GM12878 (cell line): ENCODE measurements at regions not wholly inside any gene's neighbourhood (a gene's known extent, or its start where the extent isn't known, plus 50 kb on each side); places are given as distances from the start of the nearest gene placed in this dataset.

Experiments
- ATAC-seq: fragments of 200-7000 bp; cut with Tn5 transposase; 3 replicates; pipeline ENCODE4 v1.9.1; 2020; ENCODE audit warnings: mild to moderate bottlenecking, moderate library complexity
- BruUV-seq: library from RNA; stranded (reverse); fragments of 400-500 nt; replicated peaks from 2 replicates; lab custom pipeline; 2021; lab: Mats Ljungman, UMichigan
- CTCF ChIA-PET: fragments of 300-600 bp; sonication (Branson Sonifier 250); formaldehyde crosslinking; extraction: SDS; loops from one replicate; lab custom pipeline; 2021; ENCODE audit warnings: inconsistent platforms; lab: Yijun Ruan, JAX
- POLR2A ChIA-PET: fragments of 350-600 bp; formaldehyde crosslinking; extraction: SDS; loops from one replicate; lab custom pipeline; 2021; ENCODE audit warnings: inconsistent platforms; lab: Charles Lee
- RAD21 ChIA-PET: fragments of 300-600 bp; sonication (Branson Sonifier 250); formaldehyde crosslinking; loops from one replicate; lab custom pipeline; 2023; ENCODE audit warnings: antibody characterized with exemption; ENCODE audit not compliant: unreplicated experiment; lab: Charles Lee
- SMC1A ChIA-PET: fragments of 300-600 bp; sonication (Branson Sonifier 250); formaldehyde crosslinking; loops from one replicate; lab custom pipeline; 2023; ENCODE audit not compliant: unreplicated experiment, uncharacterized antibody; lab: Charles Lee
- DNase-seq: peaks from one replicate; pipeline ENCODE4 v3.0.0-alpha.2; 2011; ENCODE audit warnings: low read depth, low spot score
- FAIRE-seq: peaks from 3 replicates; lab custom pipeline; 2011; peaks lifted over from hg19 to GRCh38; lab: Jason Lieb, UNC
- H2AFZ ChIP-seq: 2 replicates; pipeline ENCODE4 v1.6.0; 2011; ENCODE audit warnings: low read depth, low read length, control low read depth; ENCODE audit not compliant: control insufficient read depth
- H3K27ac ChIP-seq: 2 replicates; pipeline ENCODE4 v1.5.1; 2011; ENCODE audit warnings: control low read depth; ENCODE audit not compliant: control insufficient read depth, insufficient read depth
- H3K27me3 ChIP-seq, 2 experiments: replicated peaks in 1 of 2; 2 replicates each; pipeline versions ENCODE4 v1.6.0 to v1.6.1; 2011; ENCODE audit warnings: low read length in 1 of 2; ENCODE audit not compliant: control insufficient read depth in 2 of 2, insufficient read depth in 2 of 2
- H3K36me3 ChIP-seq, 2 experiments: 2 replicates each; pipeline ENCODE4 v1.5.1; 2011; ENCODE audit warnings: low read length in 1 of 2; ENCODE audit not compliant: control insufficient read depth in 2 of 2, insufficient read depth in 2 of 2
- H3K4me1 ChIP-seq: 2 replicates; pipeline ENCODE4 v1.6.1; 2011; ENCODE audit warnings: mild to moderate bottlenecking, low read length, moderate library complexity, mixed read lengths; ENCODE audit not compliant: control insufficient read depth, insufficient read depth
- H3K4me2 ChIP-seq: 2 replicates; pipeline ENCODE4 v1.6.0; 2011; ENCODE audit warnings: control low read depth; ENCODE audit not compliant: control insufficient read depth, insufficient read depth
- H3K4me3 ChIP-seq: fragments of 200-600 bp; sonication (generic); 2 replicates; pipeline ENCODE4 v1.5.1; 2016
- H3K79me2 ChIP-seq: 2 replicates; pipeline ENCODE4 v1.6.0; 2011; ENCODE audit warnings: low read length; ENCODE audit not compliant: control insufficient read depth, insufficient read depth
- H3K9ac ChIP-seq: 2 replicates; pipeline ENCODE4 v1.8.0; 2011; ENCODE audit warnings: low read length, control low read depth, mixed read lengths; ENCODE audit not compliant: control insufficient read depth, insufficient read depth
- H3K9me3 ChIP-seq: replicated peaks from 3 replicates; pipeline ENCODE4 v1.5.1; 2011; ENCODE audit warnings: mild to moderate bottlenecking, low read length; ENCODE audit not compliant: control insufficient read depth, insufficient read depth
- H4K20me1 ChIP-seq: 2 replicates; pipeline ENCODE4 v1.6.0; 2011; ENCODE audit not compliant: control insufficient read depth, insufficient read depth
- ATF2 ChIP-seq: IDR thresholded peaks from 2 replicates; pipeline ENCODE4 v1.6.1; 2012; ENCODE audit warnings: low read length, inconsistent platforms
- DPF2 ChIP-seq: fragments of 450-650 bp; IDR thresholded peaks from 2 replicates; pipeline ENCODE4 v1.6.1; 2017; ENCODE audit warnings: mild to moderate bottlenecking
- E2F4 ChIP-seq: IDR thresholded peaks from 2 replicates; pipeline ENCODE4 v1.6.1; 2012; ENCODE audit warnings: low read depth, low read length, improper control_type of control experiment
- E2F8 ChIP-seq: fragments of 450-650 bp; IDR thresholded peaks from 2 replicates; pipeline ENCODE4 v1.6.1; 2018; ENCODE audit warnings: mild to moderate bottlenecking, low read depth, moderate library complexity; ENCODE audit not compliant: partially characterized antibody
- HCFC1 ChIP-seq: fragments of 150-350 bp; IDR thresholded peaks from 2 replicates; pipeline ENCODE4 v1.6.1; 2014; ENCODE audit warnings: low read length
- LARP7 ChIP-seq: fragments of 450-650 bp; IDR thresholded peaks from 2 replicates; pipeline ENCODE4 v1.6.1; 2017; ENCODE audit warnings: mild to moderate bottlenecking
- MTA3 ChIP-seq: IDR thresholded peaks from 2 replicates; pipeline ENCODE4 v1.6.1; 2012; ENCODE audit warnings: low read length, inconsistent platforms, borderline replicate concordance
- MXI1 ChIP-seq: fragments of 150-350 bp; IDR thresholded peaks from 2 replicates; pipeline ENCODE4 v1.6.1; 2011; ENCODE audit warnings: low read depth, mild to moderate bottlenecking, inconsistent platforms, low read length, improper control_type of control experiment
- NFIC ChIP-seq: IDR thresholded peaks from 2 replicates; pipeline ENCODE4 v1.6.1; 2012; ENCODE audit warnings: low read depth, mild to moderate bottlenecking, inconsistent platforms, low read length, moderate library complexity
- NFXL1 ChIP-seq: fragments of 450-650 bp; IDR thresholded peaks from 2 replicates; pipeline ENCODE4 v1.6.1; 2017; ENCODE audit warnings: antibody characterized with exemption, mild to moderate bottlenecking, borderline replicate concordance
- NRF1 ChIP-seq: conservative IDR thresholded peaks from 2 replicates; pipeline ENCODE4 v1.6.1; 2011; ENCODE audit warnings: mild to moderate bottlenecking, low read depth, low read length, improper control_type of control experiment
- RAD51 ChIP-seq: fragments of 450-650 bp; IDR thresholded peaks from 2 replicates; pipeline ENCODE4 v1.6.1; 2016; ENCODE audit warnings: moderate library complexity, mild to moderate bottlenecking, inconsistent platforms
- SMAD5 ChIP-seq: IDR thresholded peaks from 2 replicates; pipeline ENCODE4 v1.6.1; 2016; ENCODE audit warnings: antibody characterized with exemption, low read depth
- SREBF2 ChIP-seq: IDR thresholded peaks from 2 replicates; pipeline ENCODE4 v1.6.1; 2012; ENCODE audit warnings: mild to moderate bottlenecking, low read length
- YBX1 ChIP-seq: fragments of 450-650 bp; IDR thresholded peaks from 2 replicates; pipeline ENCODE4 v1.6.1; 2016; ENCODE audit warnings: antibody characterized with exemption
- WGBS: methylation state at CpG from one replicate; pipeline ENCODE4 v1.1.6; 2016; ENCODE audit warnings: low lambda C conversion rate; ENCODE audit not compliant: insufficient replicate concordance, insufficient coverage; ENCODE audit errors: missing lambda C conversion rate; 5-methylcytosine and 5-hydroxymethylcytosine counted together
- in situ Hi-C: fragments of 300-500 bp; cut with MboI; formaldehyde crosslinking; loops from 9 replicates; pipeline ENCODE4 v1.14.3; 2018; ENCODE audit warnings: mixed read lengths
- intact Hi-C: fragments of 100-400 bp; cut with micrococcal nuclease; formaldehyde crosslinking; loops from one replicate; pipeline ENCODE4 v1.14.2; 2022; ENCODE audit not compliant: unreplicated experiment

GRCh38 chr5:58273711-58274110 lies 186.2 kb downstream of the PLK2 start:
- ChIA-PET CTCF (interaction anchor here (1.4 kb wide), 1 partner anchor 187 kb away, joined by 3 read pairs; no protein-coding TSS in a partner anchor), SMC1A (interaction anchor here (0.8 kb wide), 1 partner anchor 1769 kb away, joined by 4 read pairs; no protein-coding TSS in a partner anchor), POLR2A (no interaction called here), RAD21 (no interaction called here)
- Histone ChIP-seq H3K27ac (no peak overlapping the region), H3K79me2 (no peaks in the 10 kb centered on the region), H4K20me1 (no peaks in the 10 kb centered on the region), H3K4me2 (no peak overlapping the region), H3K4me1 (no peaks in the 10 kb centered on the region), H3K36me3 (no peaks in the 10 kb centered on the region), H2AFZ (no peak overlapping the region), H3K9ac (no peak overlapping the region), H3K4me3 (no peak overlapping the region), H3K27me3 (no peaks in the 10 kb centered on the region), H3K9me3 (no peaks in the 10 kb centered on the region)
- ATAC-seq = no peak
- WGBS = 28% methylated on average over 2 of the region's 2 CpGs
- no peak for FAIRE-seq
- no peak for DNase-seq
- in situ Hi-C loops (no loop called here), intact Hi-C loops (no loop called here)
- TF ChIP-seq NRF1 (no peak), RAD51 (no peak), SREBF2 (no peak), LARP7 (no peak), HCFC1 (no peak), DPF2 (no peak), E2F4 (no peak), MXI1 (no peak), YBX1 (no peak), MTA3 (no peak), ATF2 (no peak), E2F8 (no peak), SMAD5 (no peak), NFIC (no peak), NFXL1 (no peak)
- BruUV-seq = no TSS peak
